Right lobe of liver (tissue), 4 donors: ENCODE measurements at regions not wholly inside any gene's neighbourhood (a gene's known extent, or its start where the extent isn't known, plus 50 kb on each side); places are given as distances from the start of the nearest gene placed in this dataset.

ENCODE experiments used
- POLR2A ChIP-seq: fragments of 450-650 bp; IDR thresholded peaks from one replicate; pipeline ENCODE4 v1.6.1; 2017; ENCODE audit warnings: antibody characterized with exemption, mild to moderate bottlenecking
- TF ChIP-seq, protein P1 (sequence below), 4 donors: fragments of 200-600 bp in 3 of 4; fragments of 450-650 bp in 1 of 4; IDR thresholded peaks; one replicate each; pipeline versions ENCODE4 v1.5.1 to v1.8.0; 2016 to 2022; ENCODE audit warnings: antibody characterized with exemption in 4 of 4, mild to moderate bottlenecking in 2 of 4
- donor health status: DM: no; HTN: no; CAD: no.
- donor health status: DM: no; HTN: no; CAD: no.
- donor health status: DM: no; HTN: yes; CAD: no.

DNA sequence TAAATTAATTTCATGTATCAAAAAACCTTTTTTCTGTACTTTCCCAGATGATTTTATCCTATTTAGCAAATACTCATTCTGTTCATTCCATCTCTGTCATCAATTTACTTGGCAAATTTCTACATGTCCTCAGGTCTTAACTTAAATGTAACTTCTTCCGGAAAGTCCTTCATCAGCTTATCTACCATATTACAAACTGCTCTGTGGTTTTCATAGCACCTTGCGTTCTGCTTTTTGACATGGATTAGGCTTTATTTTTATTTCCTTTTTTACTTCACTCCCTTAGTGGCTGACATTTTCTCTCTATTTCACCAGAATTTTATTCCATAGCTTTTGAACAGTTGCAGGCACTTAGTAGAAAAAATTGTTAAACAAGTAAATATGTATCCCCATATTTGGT lies 1040.8 kb downstream of the TAF11L14 start:
- TF ChIP-seq POLR2A = no peak
- TF ChIP-seq, protein P1, sequence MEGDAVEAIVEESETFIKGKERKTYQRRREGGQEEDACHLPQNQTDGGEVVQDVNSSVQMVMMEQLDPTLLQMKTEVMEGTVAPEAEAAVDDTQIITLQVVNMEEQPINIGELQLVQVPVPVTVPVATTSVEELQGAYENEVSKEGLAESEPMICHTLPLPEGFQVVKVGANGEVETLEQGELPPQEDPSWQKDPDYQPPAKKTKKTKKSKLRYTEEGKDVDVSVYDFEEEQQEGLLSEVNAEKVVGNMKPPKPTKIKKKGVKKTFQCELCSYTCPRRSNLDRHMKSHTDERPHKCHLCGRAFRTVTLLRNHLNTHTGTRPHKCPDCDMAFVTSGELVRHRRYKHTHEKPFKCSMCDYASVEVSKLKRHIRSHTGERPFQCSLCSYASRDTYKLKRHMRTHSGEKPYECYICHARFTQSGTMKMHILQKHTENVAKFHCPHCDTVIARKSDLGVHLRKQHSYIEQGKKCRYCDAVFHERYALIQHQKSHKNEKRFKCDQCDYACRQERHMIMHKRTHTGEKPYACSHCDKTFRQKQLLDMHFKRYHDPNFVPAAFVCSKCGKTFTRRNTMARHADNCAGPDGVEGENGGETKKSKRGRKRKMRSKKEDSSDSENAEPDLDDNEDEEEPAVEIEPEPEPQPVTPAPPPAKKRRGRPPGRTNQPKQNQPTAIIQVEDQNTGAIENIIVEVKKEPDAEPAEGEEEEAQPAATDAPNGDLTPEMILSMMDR (IDR thresholded peaks at IDR 0.05) = no peak
